HCT116 (cell line): ENCODE measurements at regions not wholly inside any gene's neighbourhood (a gene's known extent, or its start where the extent isn't known, plus 50 kb on each side); places are given as distances from the start of the nearest gene placed in this dataset.

Source experiments
- ATAC-seq: fragments of 200-7000 bp; cut with Tn5 transposase; 2 replicates; pipeline ENCODE4 v1.9.1; 2020; ENCODE audit warnings: mild to moderate bottlenecking, moderate library complexity
- BruUV-seq: library from RNA; stranded (reverse); fragments of 400-500 nt; replicated peaks from 2 replicates; lab custom pipeline; 2021; lab: Mats Ljungman, UMichigan
- CTCF ChIA-PET: fragments of 300-600 bp; sonication (Branson Sonifier 250); formaldehyde crosslinking; loops from one replicate; lab custom pipeline; 2021; ENCODE audit warnings: antibody characterized with exemption; lab: Charles Lee
- POLR2A ChIA-PET: fragments of 300-600, 350-600 bp; sonication (Branson Sonifier 250); formaldehyde crosslinking; loops from one replicate; lab custom pipeline; 2021; ENCODE audit warnings: antibody characterized with exemption; lab: Charles Lee
- RAD21 ChIA-PET, 2 experiments: fragments of 300-600 bp; sonication (Branson Sonifier 250); formaldehyde crosslinking; loops; one replicate each; lab custom pipeline; 2023; ENCODE audit warnings: low total read pairs in 2 of 2; ENCODE audit not compliant: uncharacterized antibody in 2 of 2, unreplicated experiment in 2 of 2, low non-redundant PET in 1 of 2; lab: Charles Lee
- DNase-seq: peaks from one replicate; pipeline ENCODE4 v3.0.0-alpha.2; 2010; ENCODE audit warnings: low read depth, low spot score
- H2AFZ ChIP-seq: fragments of 200-600 bp; shearing (Covaris generic), sonication (generic); 2 replicates; pipeline ENCODE4 v1.6.1; 2017; ENCODE audit warnings: low read depth, mixed run types, mixed read lengths, antibody characterized with exemption, low read length; ENCODE audit not compliant: poor library complexity, severe bottlenecking
- H3K27ac ChIP-seq: 2 replicates; pipeline ENCODE4 v1.5.1; 2012; ENCODE audit warnings: low read depth, low read length
- H3K27me3 ChIP-seq: fragments of 200-600 bp; sonication (generic); 2 replicates; pipeline ENCODE4 v1.6.1; 2016; ENCODE audit warnings: mixed run types, low read length, mixed read lengths; ENCODE audit not compliant: insufficient read depth
- H3K36me3 ChIP-seq, 2 experiments: fragments of 200-500 bp in 1 of 2; fragments of 200-600 bp in 1 of 2; sonication (Bioruptor generic) in 1 of 2; sonication (generic) in 1 of 2; 2 replicates each; pipeline versions ENCODE4 v1.5.1 to v1.6.1; 2014 to 2016; ENCODE audit warnings: low read length in 2 of 2, inconsistent platforms in 1 of 2, mixed read lengths in 1 of 2, mixed run types in 1 of 2; ENCODE audit not compliant: insufficient read depth in 2 of 2, control insufficient read depth in 1 of 2
- H3K4me1 ChIP-seq, 2 experiments: fragments of 200-600 bp in 1 of 2; sonication (generic) in 1 of 2; 2 replicates each; pipeline versions ENCODE4 v1.5.1 to v1.6.1; 2012 to 2017; ENCODE audit warnings: low read length in 2 of 2, inconsistent platforms in 1 of 2, mild to moderate bottlenecking in 1 of 2, mixed read lengths in 1 of 2, mixed run types in 1 of 2, moderate library complexity in 1 of 2; ENCODE audit not compliant: insufficient read depth in 2 of 2, control insufficient read depth in 1 of 2
- H3K4me2 ChIP-seq: fragments of 200-600 bp; sonication (generic); 2 replicates; pipeline ENCODE4 v1.6.1; 2017; ENCODE audit warnings: mixed run types, low read length, mixed read lengths
- H3K4me3 ChIP-seq, 2 experiments: fragments of 200-600 bp in 1 of 2; sonication (generic) in 1 of 2; replicated peaks in 1 of 2; 2 replicates each; pipeline ENCODE4 v1.5.1; 2011 to 2016; ENCODE audit warnings: low read length in 2 of 2, control low read depth in 1 of 2, low read depth in 1 of 2, mild to moderate bottlenecking in 1 of 2, mixed read lengths in 1 of 2, mixed run types in 1 of 2
- H3K79me2 ChIP-seq: fragments of 200-600 bp; sonication (generic); 2 replicates; pipeline ENCODE4 v1.6.1; 2017; ENCODE audit warnings: mild to moderate bottlenecking, mixed run types, low read length, moderate library complexity, mixed read lengths; ENCODE audit not compliant: insufficient read depth
- H3K9ac ChIP-seq: fragments of 200-600 bp; sonication (generic); 2 replicates; pipeline ENCODE4 v1.6.1; 2016; ENCODE audit warnings: low read length, mixed read lengths
- H3K9me2 ChIP-seq: fragments of 200-600 bp; sonication (generic), shearing (Covaris generic); 2 replicates; pipeline ENCODE4 v1.6.1; 2017; ENCODE audit warnings: mixed run types, mild to moderate bottlenecking, moderate library complexity; ENCODE audit not compliant: insufficient read depth
- H3K9me3 ChIP-seq, 2 experiments: fragments of 200-500 bp in 1 of 2; fragments of 200-600 bp in 1 of 2; sonication (Bioruptor generic) in 1 of 2; sonication (generic) in 1 of 2; 2 replicates each; pipeline ENCODE4 v1.6.1; 2014 to 2017; ENCODE audit warnings: low read length in 2 of 2, mixed read lengths in 2 of 2, inconsistent platforms in 1 of 2, low read depth in 1 of 2, mild to moderate bottlenecking in 1 of 2, mixed run types in 1 of 2, moderate library complexity in 1 of 2; ENCODE audit not compliant: control insufficient read depth in 1 of 2, insufficient read depth in 1 of 2
- H4K20me1 ChIP-seq: fragments of 200-600 bp; sonication (generic), shearing (Covaris generic); 2 replicates; pipeline ENCODE4 v1.6.1; 2017; ENCODE audit warnings: mixed run types, mild to moderate bottlenecking, moderate library complexity; ENCODE audit not compliant: insufficient read depth
- EZH2phosphoT487 ChIP-seq: fragments of 200-600 bp; IDR thresholded peaks from 2 replicates; pipeline ENCODE4 v1.6.1; 2018; ENCODE audit warnings: antibody characterized with exemption, borderline replicate concordance
- POLR2A ChIP-seq: IDR thresholded peaks from 2 replicates; pipeline ENCODE4 v1.7.0; 2011; ENCODE audit warnings: borderline replicate concordance; ENCODE audit not compliant: insufficient read depth, insufficient read length; ENCODE audit errors: extremely low read depth
- RAD21 ChIP-seq: IDR thresholded peaks from 2 replicates; pipeline ENCODE4 v1.6.1; 2012; ENCODE audit warnings: low read depth, mild to moderate bottlenecking
- SRF ChIP-seq: IDR thresholded peaks from 2 replicates; pipeline ENCODE4 v1.6.1; 2012; ENCODE audit warnings: low read depth
- ZNF274 ChIP-seq: fragments of 200-500 bp; sonication (Bioruptor generic); IDR thresholded peaks from 2 replicates; pipeline ENCODE4 v1.6.1; 2014; ENCODE audit warnings: mild to moderate bottlenecking, low read depth, low read length, inconsistent platforms
- intact Hi-C: fragments of 100-400 bp; cut with micrococcal nuclease; formaldehyde crosslinking; loops from 2 replicates; pipeline ENCODE4 v1.10.0; 2022
- TF ChIP-seq, protein P1 (sequence below): IDR thresholded peaks from 2 replicates; pipeline ENCODE4 v1.6.1; 2011; ENCODE audit warnings: mild to moderate bottlenecking, low read length, moderate library complexity; ENCODE audit not compliant: insufficient replicate concordance; ENCODE audit errors: extremely low read depth
- TF ChIP-seq, protein P2 (sequence below): IDR thresholded peaks from 2 replicates; pipeline ENCODE4 v1.6.1; 2012

DNA sequence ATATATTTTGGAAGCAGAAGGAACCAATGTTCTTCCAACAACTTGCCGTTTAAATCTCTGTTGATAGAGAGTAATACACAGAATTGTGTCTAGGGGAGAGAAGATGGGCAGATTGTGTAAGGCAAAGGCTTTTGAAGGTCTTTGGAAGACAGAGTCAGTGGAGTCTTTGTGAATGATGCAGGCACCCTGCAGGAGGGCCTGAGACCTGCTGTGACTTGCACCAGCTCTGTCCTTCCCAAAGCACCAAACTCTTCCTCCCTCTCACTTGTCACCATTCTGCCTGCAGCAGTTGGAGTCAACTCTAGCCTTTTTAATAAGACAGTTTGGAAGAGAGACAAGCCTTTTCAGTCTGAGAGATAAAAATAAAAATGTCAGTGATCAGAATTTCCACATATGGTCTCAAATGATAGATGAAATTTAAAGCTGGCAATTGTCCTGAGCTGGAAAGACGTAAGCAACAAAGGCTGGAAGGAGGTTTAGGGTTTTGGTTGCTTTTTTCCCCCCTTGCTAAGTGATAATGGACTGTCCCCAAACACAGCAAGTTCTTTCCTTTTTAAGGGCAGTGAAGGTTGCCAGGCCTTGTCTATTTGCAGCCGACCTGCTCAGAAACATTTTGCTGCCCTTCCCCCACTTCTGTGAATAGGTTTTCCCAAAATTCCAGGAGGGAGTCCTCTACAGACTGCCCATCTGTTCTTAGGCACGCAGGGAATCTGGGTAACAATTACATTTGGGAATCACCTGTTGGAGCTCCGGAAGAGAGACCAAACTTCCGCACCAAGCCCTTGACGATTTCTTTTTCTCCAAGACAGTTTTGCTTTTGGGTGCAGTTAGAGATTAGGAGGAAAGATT lies 103.0 kb upstream of the NTF3 start (continued):
- no peak for TF ChIP-seq EZH2phosphoT487

DNA sequence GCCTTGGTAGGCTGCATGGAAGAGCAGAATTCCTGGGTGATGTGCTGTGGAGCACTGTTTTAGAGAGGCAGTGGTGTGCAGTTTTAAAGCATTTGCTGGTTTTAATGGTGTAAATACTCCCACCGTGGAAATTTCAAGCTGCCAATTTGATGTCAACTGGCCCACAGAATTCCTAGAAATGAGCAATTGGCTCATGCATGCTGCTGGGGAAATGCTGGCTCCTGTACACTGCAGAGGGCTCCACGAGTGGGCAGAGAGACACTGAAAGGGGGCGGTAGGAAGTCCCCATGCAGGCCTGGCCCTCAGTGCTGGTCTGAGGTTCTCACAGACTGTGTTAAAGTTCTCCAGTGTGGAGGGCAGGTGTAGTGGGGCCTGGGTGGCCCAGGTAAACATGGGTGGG lies 99.4 kb upstream of the NTF3 start:
- TF ChIP-seq SRF = no peak
- TF ChIP-seq ZNF274 = no peak
- TF ChIP-seq RAD21 = no peak
- TF ChIP-seq, protein P1, sequence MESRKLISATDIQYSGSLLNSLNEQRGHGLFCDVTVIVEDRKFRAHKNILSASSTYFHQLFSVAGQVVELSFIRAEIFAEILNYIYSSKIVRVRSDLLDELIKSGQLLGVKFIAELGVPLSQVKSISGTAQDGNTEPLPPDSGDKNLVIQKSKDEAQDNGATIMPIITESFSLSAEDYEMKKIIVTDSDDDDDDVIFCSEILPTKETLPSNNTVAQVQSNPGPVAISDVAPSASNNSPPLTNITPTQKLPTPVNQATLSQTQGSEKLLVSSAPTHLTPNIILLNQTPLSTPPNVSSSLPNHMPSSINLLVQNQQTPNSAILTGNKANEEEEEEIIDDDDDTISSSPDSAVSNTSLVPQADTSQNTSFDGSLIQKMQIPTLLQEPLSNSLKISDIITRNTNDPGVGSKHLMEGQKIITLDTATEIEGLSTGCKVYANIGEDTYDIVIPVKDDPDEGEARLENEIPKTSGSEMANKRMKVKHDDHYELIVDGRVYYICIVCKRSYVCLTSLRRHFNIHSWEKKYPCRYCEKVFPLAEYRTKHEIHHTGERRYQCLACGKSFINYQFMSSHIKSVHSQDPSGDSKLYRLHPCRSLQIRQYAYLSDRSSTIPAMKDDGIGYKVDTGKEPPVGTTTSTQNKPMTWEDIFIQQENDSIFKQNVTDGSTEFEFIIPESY = no peak
- no peak for TF ChIP-seq POLR2A
- no peak for TF ChIP-seq EZH2phosphoT487
- TF ChIP-seq, protein P2, sequence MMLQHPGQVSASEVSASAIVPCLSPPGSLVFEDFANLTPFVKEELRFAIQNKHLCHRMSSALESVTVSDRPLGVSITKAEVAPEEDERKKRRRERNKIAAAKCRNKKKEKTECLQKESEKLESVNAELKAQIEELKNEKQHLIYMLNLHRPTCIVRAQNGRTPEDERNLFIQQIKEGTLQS = no peak
- intact Hi-C loops = no loop called here
- Histone ChIP-seq H3K36me3 (no peaks in the 10 kb centered on the region), H3K27ac (no peak overlapping the region), H3K4me1 (peaks cover 0 to 5% of the 10 kb centered on the region in 2 experiments; a peak in 2 of 4 replicates), H3K9ac (no peak overlapping the region), H3K79me2 (no peaks in the 10 kb centered on the region), H3K4me3 (no peak overlapping the region), H3K4me2 (no peak overlapping the region), H3K9me2 (no peaks in the 10 kb centered on the region), H3K9me3 (no peaks in the 10 kb centered on the region), H4K20me1 (no peaks in the 10 kb centered on the region), H2AFZ (no peak overlapping the region), H3K27me3 (no peaks in the 10 kb centered on the region)
- ATAC-seq (no peak), DNase-seq (no peak)
- POLR2A ChIA-PET = no interaction called here
- RAD21 ChIA-PET = no interaction called here
- CTCF ChIA-PET = no interaction called here
- BruUV-seq = no TSS peak
